Psoas muscle (tissue), 7 donors: ENCODE measurements at regions not wholly inside any gene's neighbourhood (a gene's known extent, or its start where the extent isn't known, plus 50 kb on each side); places are given as distances from the start of the nearest gene placed in this dataset.
"Not testable (repeated sequence)": the region's sequence is repeated elsewhere in the genome, so short reads cannot be mapped to it uniquely, and the experiment has no call there.

ENCODE experiments used
- ATAC-seq, 4 donors: fragments of 200-7000 bp; cut with Tn5 transposase; one replicate each; pipeline ENCODE4 v1.9.1; 2020; ENCODE audit warnings: moderate library complexity in 3 of 4, mild to moderate bottlenecking in 2 of 4
- DNase-seq, 2 donors: peaks; one replicate each; pipeline ENCODE4 v3.0.0-alpha.2; 2020
- H3K27ac ChIP-seq: fragments of 200-600 bp; one replicate; pipeline ENCODE4 v1.8.0; 2022
- H3K27me3 ChIP-seq, 3 donors: fragments of 200-600 bp in 1 of 3; one replicate each; pipeline versions ENCODE4 v1.6.1 to v1.8.0; 2013 to 2022; ENCODE audit warnings: low read length in 2 of 3, mild to moderate bottlenecking in 2 of 3, moderate library complexity in 1 of 3; ENCODE audit not compliant: insufficient read depth in 3 of 3
- H3K36me3 ChIP-seq, 2 donors: fragments of 200-600 bp in 1 of 2; one replicate each; pipeline versions ENCODE4 v1.6.1 to v1.8.0; 2013 to 2022; ENCODE audit warnings: low read depth in 1 of 2, mild to moderate bottlenecking in 1 of 2, moderate library complexity in 1 of 2; ENCODE audit not compliant: insufficient read depth in 1 of 2
- H3K4me1 ChIP-seq: fragments of 200-600 bp; one replicate; pipeline ENCODE4 v1.8.0; 2022
- H3K4me3 ChIP-seq: fragments of 200-600 bp; one replicate; pipeline ENCODE4 v1.8.0; 2022; ENCODE audit warnings: mild to moderate bottlenecking
- H3K9me3 ChIP-seq: fragments of 200-600 bp; one replicate; pipeline ENCODE4 v1.8.0; 2022
- WGBS, 3 donors: extraction: QIAGEN DNeasy Blood & Tissue Kit; methylation state at CpG; one replicate each; pipeline versions ENCODE4 v1.1.6 to v1.1.7; 2013; 5-methylcytosine and 5-hydroxymethylcytosine counted together
- intact Hi-C, 2 donors: fragments of 100-400 bp; cut with DNase I; formaldehyde crosslinking; loops; one replicate each; pipeline versions ENCODE4 v1.11.0 to v1.14.2; 2022
- donor health status: healthy with polysubstance abuse.
- donor health status: DM: no; HTN: no; CAD: no; lungs with moderate emphysema.
- donor health status: Bipolar disorder and iron deficiency.
- donor health status: healthy.
- donor health status: DM: yes; HTN: yes; CAD: no.
- donor health status: DM: no; HTN: no; CAD: no.
- donor health status: DM: yes; HTN: yes; CAD: no.

DNA sequence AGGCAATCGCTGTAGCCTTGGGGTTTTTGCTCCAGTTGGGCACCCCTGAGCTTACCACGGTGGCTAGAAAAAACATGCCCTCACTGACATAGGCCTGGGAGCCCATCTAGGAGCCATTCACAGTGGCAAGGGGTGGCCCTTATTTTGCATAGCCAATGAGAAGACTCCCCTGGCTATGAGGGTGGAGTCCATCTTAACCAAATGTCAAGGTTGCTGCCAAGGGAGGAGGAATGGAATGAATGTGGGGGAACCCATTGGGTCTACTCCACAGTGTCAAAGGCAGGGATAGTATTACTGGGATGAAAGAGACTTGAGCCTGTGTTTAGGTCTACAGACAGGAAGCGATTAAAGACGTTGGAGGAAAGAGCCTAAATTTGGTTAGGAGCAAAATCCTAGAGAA lies 295.7 kb upstream of the PLGLB2 start:
- H3K4me1 ChIP-seq, H3K9me3 ChIP-seq, H3K36me3 ChIP-seq, ATAC-seq, H3K4me3 ChIP-seq, intact Hi-C loops, H3K27ac ChIP-seq, H3K27me3 ChIP-seq, DNase-seq: not testable (repeated sequence)
- whole genome bisulfite sequencing, 3 donors, result 77 to 91% (median 84%) methylated on average over 4 of the region's 4 CpGs

DNA sequence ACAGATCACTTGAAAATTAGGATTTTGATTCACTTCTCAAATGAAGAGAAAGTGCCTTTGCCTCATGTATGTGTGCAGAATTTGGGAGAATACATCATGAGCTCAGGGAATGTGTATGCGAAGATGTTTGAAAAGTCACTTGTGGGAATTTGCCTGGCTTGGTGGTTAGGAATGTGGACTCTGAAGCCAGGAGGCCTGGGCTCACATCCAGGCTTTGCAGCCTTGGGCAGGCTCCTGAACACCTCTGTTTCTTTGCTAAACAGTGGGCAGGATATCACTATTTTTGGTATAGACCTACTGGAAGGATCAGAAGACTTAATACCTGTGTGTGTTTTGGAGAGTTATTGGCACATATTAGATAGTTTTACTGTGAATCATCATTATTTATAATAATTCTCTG lies 295.0 kb upstream of the PLGLB2 start:
- 75 to 81% (median 77%) methylated on average over 1 of the region's 1 CpG for WGBS, 3 donors

DNA sequence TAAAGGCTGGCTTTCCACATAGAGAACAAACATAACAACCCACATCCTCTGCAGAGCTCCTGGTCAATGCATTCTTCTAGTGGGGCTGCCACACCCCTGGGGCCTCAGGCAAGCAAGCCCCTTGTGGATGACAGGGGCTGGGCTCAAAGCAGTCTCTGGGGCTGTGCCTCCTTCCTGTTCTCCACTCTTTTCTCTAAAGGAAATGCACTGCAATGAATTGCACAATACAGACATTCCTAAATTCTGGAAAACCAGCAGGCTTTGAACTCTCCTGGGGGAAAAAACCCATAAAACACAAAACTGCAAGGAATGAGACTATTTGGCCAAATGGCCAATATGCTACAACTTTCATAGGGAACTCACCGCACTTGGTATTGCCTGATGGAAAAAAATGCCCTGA lies 293.9 kb upstream of the PLGLB2 start:
- H3K36me3 ChIP-seq, intact Hi-C loops, H3K9me3 ChIP-seq, H3K27me3 ChIP-seq, H3K4me3 ChIP-seq, H3K4me1 ChIP-seq, DNase-seq: not testable (repeated sequence)
- 50 to 71% (median 67%) methylated on average over 1 of the region's 1 CpG for WGBS, 3 donors
- peak overlapping the region; percentile 36 for H3K27ac ChIP-seq
- peak in 1 of 4 donors; percentile 43 for ATAC-seq

More for the DNA sequence above, 295.0 kb upstream of the PLGLB2 start:
- H3K4me1 ChIP-seq, H3K9me3 ChIP-seq, H3K27me3 ChIP-seq, H3K36me3 ChIP-seq, intact Hi-C loops, H3K4me3 ChIP-seq, H3K27ac ChIP-seq, ATAC-seq: not testable (repeated sequence)
- peak; percentile 52 to 66 for DNase-seq

DNA sequence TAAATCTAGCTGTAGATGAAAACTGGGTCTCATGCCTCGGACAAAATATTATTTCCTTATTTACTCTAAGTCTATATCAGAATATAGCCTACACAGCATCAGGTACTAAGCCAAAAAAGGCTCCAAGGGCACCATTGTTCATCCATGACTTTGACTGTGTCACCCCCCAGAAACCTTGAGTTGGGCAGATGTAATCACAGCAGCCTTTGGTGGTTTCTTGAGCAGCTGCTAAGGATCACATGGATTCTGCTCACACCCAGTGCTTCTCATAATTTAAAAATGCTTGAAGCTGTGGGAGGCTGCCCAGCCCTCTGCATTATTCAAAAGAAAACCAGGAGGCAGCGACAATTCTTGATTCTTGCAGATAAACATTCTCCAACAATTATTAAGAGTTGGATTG lies 293.5 kb upstream of the PLGLB2 start:
- H3K4me1 ChIP-seq, H3K27me3 ChIP-seq, H3K36me3 ChIP-seq, ATAC-seq, DNase-seq, intact Hi-C loops, H3K9me3 ChIP-seq, H3K4me3 ChIP-seq: not testable (repeated sequence)
- peak overlapping the region; percentile 36 for H3K27ac ChIP-seq
- WGBS, 3 donors, result 73 to 84% (median 74%) methylated on average over 2 of the region's 2 CpGs

DNA sequence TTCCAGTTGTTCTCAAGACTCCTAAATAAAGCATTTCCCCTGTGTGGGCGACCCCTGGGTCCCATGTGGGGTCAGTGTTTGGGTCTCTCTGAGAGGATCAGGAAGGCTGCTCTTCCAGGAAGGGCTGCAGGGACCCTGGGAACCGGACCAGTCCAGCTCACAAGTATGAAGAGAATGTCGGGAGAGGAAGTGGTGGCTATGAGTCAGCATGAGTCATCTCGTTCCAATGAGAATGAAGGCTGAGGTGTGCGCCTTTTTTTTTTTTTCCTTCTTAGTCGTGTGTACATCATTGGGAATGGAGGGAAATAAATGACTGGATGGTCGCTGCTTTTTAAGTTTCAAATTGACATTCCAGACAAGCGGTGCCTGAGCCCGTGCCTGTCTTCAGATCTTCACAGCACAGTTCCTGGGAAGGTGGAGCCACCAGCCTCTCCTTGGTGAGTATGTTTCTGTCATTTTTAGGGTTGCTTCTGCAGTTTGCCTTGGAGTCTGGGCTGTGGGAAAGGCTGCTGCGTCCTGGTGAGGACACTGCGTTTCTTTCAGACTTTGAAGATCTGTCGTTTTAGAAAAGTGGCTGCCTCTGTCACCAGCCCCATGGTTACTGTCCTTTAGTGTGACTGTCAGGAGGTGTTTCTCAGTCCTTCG lies 292.6 kb upstream of the PLGLB2 start:
- H3K27me3 ChIP-seq, intact Hi-C loops, H3K9me3 ChIP-seq, H3K4me1 ChIP-seq, H3K36me3 ChIP-seq, DNase-seq: not testable (repeated sequence)
- Histone ChIP-seq H3K4me3 (peak overlapping the region; percentile 55), H3K27ac (peak overlapping the region; percentile 60)
- peak; percentile 87 to 89 (median 88) for ATAC-seq
- 0 to 3% (median 3%) methylated on average over 3 to 9 of the region's 13 CpGs for WGBS, 3 donors

DNA sequence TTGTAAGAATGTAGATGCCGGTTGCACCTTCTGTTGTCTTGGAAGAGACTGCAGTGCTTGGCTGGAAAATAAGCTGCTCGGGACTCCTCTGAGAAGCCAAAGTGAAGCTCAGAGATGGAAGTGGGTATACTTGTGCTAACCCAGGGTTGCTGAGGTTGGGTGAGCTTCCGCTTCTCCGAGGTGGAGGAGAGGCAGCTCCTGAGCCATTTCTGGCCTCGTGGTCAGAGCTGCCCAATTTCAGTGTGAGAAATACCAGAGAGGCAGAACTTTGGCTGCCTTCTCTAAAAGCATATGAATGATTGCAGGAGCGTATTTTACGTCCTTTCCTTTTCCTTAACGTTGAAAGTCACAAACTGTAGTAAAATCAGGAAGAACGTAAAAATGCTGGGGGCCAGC lies 292.0 kb upstream of the PLGLB2 start:
- peak in 3 of 4 donors; percentile 36 to 48 (median 40) for ATAC-seq
- DNase-seq, intact Hi-C loops, H3K9me3 ChIP-seq, H3K36me3 ChIP-seq, H3K27me3 ChIP-seq, H3K4me1 ChIP-seq: not testable (repeated sequence)
- WGBS, 3 donors, result 10 to 16% (median 11%) methylated on average over 4 of the region's 9 CpGs
- Histone ChIP-seq H3K27ac (peak overlapping the region; percentile 60), H3K4me3 (peak overlapping the region; percentile 55)

DNA sequence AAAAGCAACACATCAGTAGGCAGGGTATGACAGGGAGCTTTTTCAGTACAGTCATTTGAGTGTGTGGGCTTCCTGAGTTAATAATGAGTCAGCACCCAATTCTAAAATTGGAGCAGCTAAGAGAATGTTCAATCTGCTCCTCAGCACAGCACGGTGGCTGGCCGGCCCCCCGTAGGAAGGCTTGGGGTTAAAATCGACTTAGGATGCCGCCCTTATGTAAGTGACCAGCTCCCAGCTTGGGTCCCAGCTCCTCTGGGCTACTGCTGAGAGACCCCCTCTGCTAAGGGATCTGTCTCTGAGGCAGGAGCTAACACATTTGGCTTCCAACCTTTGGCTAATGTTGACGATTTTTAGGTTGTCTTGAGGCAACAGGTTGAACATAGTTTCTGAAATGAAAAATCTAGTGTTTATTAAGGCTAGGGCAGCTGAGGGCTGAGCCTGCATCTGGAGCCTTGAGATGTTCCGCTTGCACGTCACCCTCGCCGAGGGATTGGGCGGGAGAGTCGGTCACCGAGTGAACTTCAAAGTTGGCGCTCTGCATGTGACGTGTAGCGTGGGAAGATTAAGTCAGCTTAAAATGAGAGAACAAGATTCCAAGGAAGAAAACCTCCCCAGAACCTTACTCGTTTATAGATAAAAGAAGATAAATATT lies 291.3 kb upstream of the PLGLB2 start:
- H3K4me1 ChIP-seq, intact Hi-C loops, H3K27me3 ChIP-seq, DNase-seq, H3K36me3 ChIP-seq, H3K9me3 ChIP-seq: not testable (repeated sequence)
- 34 to 43% (median 38%) methylated on average over 8 to 11 of the region's 17 CpGs for WGBS, 3 donors
- H3K27ac ChIP-seq, result peak overlapping the region; percentile 53
- peak overlapping the region; percentile 55 for H3K4me3 ChIP-seq
- peak in 3 of 4 donors; percentile 49 to 53 (median 53) for ATAC-seq

DNA sequence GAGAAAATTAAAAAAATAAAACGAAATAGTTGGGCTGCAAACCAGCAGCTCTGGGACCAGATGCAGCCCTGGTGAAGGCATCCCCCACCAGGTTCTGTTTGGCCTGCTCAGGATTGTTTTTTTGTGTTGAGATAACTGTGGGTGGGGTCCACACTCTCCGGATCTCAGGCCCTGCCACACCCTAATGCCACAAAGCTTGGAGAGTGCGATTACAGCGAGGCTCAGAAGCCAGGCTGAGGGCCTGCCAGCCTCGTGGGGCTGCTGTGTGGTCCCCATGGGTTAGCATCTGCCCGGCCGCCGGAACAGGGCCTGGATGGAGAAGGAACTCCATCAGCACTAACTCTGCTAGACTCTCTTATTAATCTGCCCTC lies 290.8 kb upstream of the PLGLB2 start:
- H3K36me3 ChIP-seq, ATAC-seq, H3K27ac ChIP-seq, DNase-seq, H3K4me1 ChIP-seq, H3K4me3 ChIP-seq, H3K27me3 ChIP-seq, intact Hi-C loops, H3K9me3 ChIP-seq: not testable (repeated sequence)
- WGBS, 3 donors, result 17 to 27% (median 24%) methylated on average over 2 to 3 of the region's 8 CpGs

DNA sequence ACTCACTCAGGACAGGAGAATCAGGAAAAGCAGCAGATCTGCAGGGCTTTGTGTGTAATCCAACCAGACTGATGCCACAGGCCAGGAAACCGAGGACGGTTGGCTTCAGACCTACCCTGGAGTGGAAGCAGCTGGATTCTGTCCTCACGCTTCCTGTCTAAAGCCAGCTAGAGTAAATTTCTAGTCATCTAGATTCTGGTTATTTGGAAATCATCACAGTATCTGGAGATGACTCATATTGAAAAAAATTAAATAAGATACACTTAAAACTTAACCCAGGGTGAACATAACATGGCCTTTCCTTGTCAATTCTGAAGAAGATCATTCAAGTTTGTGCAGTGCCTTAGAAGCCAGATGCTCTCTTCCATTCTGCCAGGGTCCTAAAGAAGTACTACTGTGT lies 288.9 kb upstream of the PLGLB2 start:
- H3K9me3 ChIP-seq, H3K4me3 ChIP-seq, H3K27ac ChIP-seq, intact Hi-C loops, H3K4me1 ChIP-seq, H3K36me3 ChIP-seq, DNase-seq, H3K27me3 ChIP-seq: not testable (repeated sequence)
- peak in 1 of 4 donors; percentile 42 for ATAC-seq
- WGBS, 3 donors, result no CpG with 5 or more reads among the region's 3 CpGs

DNA sequence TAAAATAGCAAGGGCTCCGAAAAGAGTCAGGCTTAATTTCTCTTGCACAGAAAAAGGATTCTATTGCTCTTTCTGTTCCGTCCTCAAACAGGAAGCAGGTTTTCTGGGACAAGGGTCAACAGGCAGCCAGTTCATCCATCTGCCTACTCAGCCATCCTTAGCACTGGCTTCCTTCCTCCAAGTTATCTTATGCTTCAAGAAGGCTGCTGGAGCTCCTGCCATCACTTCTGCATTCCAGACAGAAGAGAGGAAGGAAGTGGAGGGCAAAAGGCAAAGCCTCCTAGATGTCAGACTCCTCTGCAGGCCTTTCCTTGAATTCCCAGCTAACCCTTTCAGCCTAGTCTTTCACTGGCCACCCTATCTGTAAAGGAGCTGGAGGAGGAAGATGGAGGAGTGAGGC lies 287.8 kb upstream of the PLGLB2 start:
- DNase-seq, H3K4me3 ChIP-seq, intact Hi-C loops, H3K9me3 ChIP-seq, H3K27me3 ChIP-seq, H3K36me3 ChIP-seq, H3K27ac ChIP-seq, ATAC-seq, H3K4me1 ChIP-seq: not testable (repeated sequence)
- 74% methylated on average over 1 of the region's 2 CpGs; no CpG with 5 or more reads in 2 of the 3 donors for WGBS, 3 donors

DNA sequence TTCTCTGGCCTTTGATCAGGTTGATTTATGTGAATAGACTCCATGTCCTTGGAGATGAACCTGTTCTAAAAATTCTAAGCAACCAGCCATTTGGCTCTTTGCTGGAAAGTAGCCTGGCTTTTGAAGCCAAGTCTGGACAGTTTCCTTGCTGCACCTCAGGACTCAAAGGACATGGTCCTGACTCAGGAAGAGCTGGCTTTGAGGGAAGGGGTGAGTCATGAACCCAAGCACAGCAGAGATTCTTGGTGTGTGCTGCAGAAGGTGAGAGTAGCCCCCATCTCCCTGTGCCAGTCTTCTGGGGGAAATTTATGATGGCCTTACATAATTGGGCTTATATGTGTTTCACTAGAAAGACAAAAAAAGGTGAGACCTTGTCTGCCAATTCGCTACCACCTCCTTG lies 287.2 kb upstream of the PLGLB2 start:
- H3K9me3 ChIP-seq, H3K4me1 ChIP-seq, intact Hi-C loops, H3K36me3 ChIP-seq, H3K27me3 ChIP-seq, DNase-seq, H3K4me3 ChIP-seq, ATAC-seq, H3K27ac ChIP-seq: not testable (repeated sequence)
- no CpG with 5 or more reads among the region's 1 CpG for WGBS, 3 donors
